ENCODE measurements at regions not wholly inside any gene's neighbourhood (a gene's known extent, or its start where the extent isn't known, plus 50 kb on each side); places are given as distances from the start of the nearest gene placed in this dataset.
A peak's percentile ranks its signal among the peaks of the same experiment; 100 is the strongest.

DNA sequence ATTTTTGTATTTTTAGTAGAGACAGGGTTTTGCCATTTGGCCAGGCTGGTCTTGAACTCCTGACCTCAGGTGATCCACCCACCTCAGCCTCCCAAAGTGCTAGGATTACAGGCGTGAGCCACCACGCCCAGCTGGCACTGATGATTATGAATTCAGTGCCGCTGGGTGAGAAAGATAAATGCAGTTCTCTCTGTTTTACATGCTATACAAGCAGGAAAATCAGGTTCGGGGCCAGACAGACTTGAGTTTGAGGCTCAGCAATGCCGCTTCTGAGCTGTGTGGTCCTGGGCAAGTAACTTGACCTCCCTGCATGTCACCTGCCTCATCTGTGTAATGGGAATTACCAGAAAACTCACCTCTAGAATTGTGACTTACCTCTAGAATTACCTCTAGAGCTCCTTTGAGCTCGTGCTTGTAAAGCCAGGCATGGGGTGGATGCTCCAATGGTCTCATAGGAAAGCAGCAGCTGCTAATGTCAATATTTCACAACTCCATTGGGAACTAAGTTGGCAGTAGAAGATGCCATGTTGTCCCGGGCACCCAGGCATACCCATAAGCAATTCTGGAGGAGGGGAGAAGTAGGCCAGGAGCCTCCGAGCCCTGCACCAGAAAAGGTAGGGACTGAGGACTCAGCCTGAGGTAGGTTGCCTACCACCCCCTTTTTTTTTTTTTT lies 119.8 kb upstream of the SLC25A33 start:
- H3K4me1 Mint-ChIP-seq: peaks cover 26% of the 10 kb centered on the region
- H3K36me3 Mint-ChIP-seq: peaks cover 3% of the 10 kb centered on the region
- peaks cover 63% of the 10 kb centered on the region for H3K27me3 Mint-ChIP-seq
- no peak overlapping the region for H3K4me3 Mint-ChIP-seq
- H3K9me3 Mint-ChIP-seq: no peaks in the 10 kb centered on the region
- DNase-seq: no peak
- H3K27ac Mint-ChIP-seq: no peak overlapping the region

DNA sequence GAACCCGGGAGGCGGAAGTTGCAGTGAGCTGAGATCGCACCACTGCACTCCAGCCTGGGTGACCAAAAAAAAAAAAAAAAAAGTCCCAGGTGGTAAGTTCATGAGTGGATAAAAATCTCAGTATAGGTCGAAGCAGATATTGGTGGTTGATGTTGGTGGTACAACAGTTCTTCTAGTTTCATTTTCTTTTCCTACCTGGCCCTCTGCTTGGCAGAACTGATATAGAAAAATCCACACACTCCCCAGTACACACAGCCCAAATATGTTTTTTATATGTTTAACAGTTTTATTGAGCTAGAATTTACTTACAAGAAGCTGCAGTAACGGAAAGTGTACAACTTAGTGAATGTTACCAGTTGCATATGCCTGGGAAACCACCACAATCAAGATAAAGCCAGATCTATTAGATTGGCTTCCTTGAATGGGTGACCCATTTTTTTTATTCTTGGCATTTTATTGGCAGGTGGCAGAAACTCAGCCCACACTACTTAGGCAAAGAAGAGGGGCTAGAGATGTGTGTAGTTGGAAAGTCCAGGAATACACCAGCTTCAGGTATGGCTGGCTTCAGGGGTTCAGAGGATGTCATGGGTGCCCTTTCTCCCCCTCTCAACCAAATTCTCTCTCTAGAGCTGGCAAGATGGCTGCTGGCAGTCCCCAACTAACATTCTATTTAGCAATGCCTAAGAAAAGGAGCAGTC lies 118.3 kb upstream of the SLC25A33 start:
- peaks cover 63% of the 10 kb centered on the region for H3K27me3 Mint-ChIP-seq
- no peak overlapping the region for H3K27ac Mint-ChIP-seq
- no peak overlapping the region for H3K4me3 Mint-ChIP-seq
- no peaks in the 10 kb centered on the region for H3K9me3 Mint-ChIP-seq
- H3K4me1 Mint-ChIP-seq: peaks cover 37% of the 10 kb centered on the region
- DNase-seq: no peak
- peaks cover 3% of the 10 kb centered on the region for H3K36me3 Mint-ChIP-seq

DNA sequence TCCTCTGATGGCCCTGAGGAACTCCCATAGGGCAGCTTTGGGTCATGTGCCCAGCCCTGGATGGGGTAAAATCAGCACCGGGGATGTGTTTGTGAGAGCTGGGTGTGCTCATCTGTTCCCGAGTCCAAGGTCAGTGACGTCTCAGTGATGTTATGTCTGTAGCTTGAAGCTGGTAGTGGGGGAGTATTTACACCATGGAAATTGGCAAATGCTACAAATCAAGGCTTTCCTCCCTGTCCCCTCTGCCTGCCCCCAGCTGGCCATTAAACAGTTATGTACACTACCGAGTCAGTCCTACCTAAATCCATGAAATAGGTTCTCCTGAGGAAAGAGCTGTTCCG lies 117.8 kb upstream of the SLC25A33 start:
- Mint-ChIP-seq H3K27me3 (peaks cover 64% of the 10 kb centered on the region), H3K9me3 (no peaks in the 10 kb centered on the region), H3K27ac (no peak overlapping the region), H3K4me1 (peaks cover 38% of the 10 kb centered on the region), H3K36me3 (peaks cover 3% of the 10 kb centered on the region), H3K4me3 (no peak overlapping the region)
- no peak for DNase-seq

DNA sequence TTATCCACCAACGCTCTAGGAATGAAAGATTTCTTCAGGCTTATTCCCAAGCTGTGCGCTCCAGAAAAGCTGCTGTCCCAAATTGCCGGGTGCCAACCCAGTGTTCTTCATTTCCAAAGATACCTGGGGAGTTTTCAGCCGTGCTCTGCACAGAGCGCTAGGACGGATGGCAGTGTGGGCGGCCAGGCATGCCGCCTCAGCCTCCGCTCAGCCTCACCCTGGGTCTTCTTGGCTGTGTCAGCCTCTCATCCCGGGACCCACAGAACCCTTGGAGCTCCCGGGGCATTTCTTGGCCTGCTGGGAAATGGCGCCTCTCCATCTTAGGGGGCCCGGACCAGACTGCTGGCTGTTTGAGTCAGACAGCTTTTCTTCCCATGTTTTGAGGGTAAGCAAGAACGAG lies 116.9 kb upstream of the SLC25A33 start:
- Mint-ChIP-seq H3K36me3 (peaks cover 3% of the 10 kb centered on the region), H3K4me1 (peaks cover 35% of the 10 kb centered on the region), H3K4me3 (no peak overlapping the region), H3K27ac (no peak overlapping the region), H3K9me3 (no peaks in the 10 kb centered on the region), H3K27me3 (peaks cover 58% of the 10 kb centered on the region)
- DNase-seq: no peak

DNA sequence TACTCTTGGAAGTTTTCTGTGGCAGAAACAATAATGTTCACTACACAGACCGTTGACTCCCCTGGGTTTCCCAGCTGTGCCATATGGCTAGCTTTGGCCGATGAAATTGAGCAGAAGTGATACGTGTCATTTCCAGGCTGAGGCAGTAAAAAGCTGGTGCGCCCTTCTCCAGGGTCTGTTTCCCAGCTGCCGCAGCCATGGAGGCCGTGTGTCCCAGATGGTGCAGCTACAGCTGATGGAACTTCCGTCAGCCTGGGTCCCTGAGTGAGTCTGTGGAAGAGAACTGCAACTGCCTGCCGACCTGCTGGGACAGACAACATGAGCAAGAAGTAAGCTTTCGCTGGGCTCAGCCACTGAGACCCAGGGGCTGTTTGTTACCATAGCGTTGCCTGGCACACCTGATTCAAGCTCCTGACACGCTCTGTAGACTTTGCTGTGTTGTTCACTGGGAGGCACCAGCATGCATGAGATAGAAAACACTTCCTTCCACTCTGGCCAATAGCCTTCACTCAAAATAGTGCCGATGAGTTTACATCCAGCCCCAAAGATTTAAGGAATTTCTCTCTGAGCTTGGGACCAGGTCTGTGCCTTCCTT lies 116.3 kb upstream of the SLC25A33 start:
- DNase-seq: no peak
- peaks cover 3% of the 10 kb centered on the region for H3K36me3 Mint-ChIP-seq
- no peak overlapping the region for H3K4me3 Mint-ChIP-seq

DNA sequence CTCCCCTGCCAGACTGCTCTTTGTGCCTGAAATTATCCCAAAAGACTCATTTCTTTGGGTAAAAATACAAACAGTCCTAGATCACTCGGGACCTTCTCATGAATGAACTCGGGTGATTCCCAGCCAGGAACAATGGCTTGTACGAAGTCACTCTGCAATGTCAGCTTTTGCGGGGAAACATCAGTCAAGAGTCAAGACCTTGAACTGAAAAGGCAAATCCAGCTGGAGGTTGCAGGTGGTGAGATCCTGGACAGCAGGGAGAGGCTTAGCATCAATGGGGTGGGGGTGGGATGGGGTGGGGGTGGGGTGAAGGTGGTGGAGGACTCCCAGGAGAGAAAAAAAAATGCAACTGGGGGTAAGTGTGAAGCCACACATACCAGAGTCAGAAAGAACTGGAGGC lies 115.0 kb upstream of the SLC25A33 start:
- no peak overlapping the region for H3K4me3 Mint-ChIP-seq
- DNase-seq: no peak
- peaks cover 33% of the 10 kb centered on the region for H3K4me1 Mint-ChIP-seq
- no peak overlapping the region for H3K27ac Mint-ChIP-seq
- peaks cover 48% of the 10 kb centered on the region for H3K27me3 Mint-ChIP-seq
- H3K36me3 Mint-ChIP-seq: peaks cover 3% of the 10 kb centered on the region
- H3K9me3 Mint-ChIP-seq: no peaks in the 10 kb centered on the region

More for the DNA sequence above, 116.3 kb upstream of the SLC25A33 start:
- no peak overlapping the region for H3K27ac Mint-ChIP-seq
- no peaks in the 10 kb centered on the region for H3K9me3 Mint-ChIP-seq
- H3K27me3 Mint-ChIP-seq: peaks cover 53% of the 10 kb centered on the region
- peaks cover 29% of the 10 kb centered on the region for H3K4me1 Mint-ChIP-seq

DNA sequence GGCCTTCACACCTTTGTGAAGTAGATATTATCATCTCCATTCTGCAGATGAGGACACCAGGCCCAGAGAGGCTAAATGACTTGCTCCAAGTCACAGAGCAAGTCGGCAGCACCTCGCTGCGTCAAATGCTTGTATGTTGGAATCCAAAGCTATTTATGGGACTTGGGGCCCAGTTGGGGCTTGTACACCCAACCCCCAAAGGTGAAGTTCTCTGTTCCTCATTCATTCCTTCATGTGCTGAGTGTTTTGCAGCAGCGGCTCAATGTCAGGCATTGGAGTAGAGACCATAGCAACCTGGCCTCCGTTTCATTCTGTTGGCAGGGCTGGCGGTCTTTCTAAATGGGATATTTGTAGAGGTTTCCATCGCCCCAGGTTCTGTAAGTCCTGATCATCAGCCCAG lies 113.4 kb upstream of the SLC25A33 start:
- H3K9me3 Mint-ChIP-seq: no peaks in the 10 kb centered on the region
- DNase-seq: no peak
- peak overlapping the region; percentile 47 for H3K4me3 Mint-ChIP-seq
- H3K4me1 Mint-ChIP-seq: peaks cover 35% of the 10 kb centered on the region
- peak overlapping the region; percentile 54 for H3K27ac Mint-ChIP-seq
- H3K27me3 Mint-ChIP-seq: peaks cover 43% of the 10 kb centered on the region
- peaks cover under 1% of the 10 kb centered on the region for H3K36me3 Mint-ChIP-seq

DNA sequence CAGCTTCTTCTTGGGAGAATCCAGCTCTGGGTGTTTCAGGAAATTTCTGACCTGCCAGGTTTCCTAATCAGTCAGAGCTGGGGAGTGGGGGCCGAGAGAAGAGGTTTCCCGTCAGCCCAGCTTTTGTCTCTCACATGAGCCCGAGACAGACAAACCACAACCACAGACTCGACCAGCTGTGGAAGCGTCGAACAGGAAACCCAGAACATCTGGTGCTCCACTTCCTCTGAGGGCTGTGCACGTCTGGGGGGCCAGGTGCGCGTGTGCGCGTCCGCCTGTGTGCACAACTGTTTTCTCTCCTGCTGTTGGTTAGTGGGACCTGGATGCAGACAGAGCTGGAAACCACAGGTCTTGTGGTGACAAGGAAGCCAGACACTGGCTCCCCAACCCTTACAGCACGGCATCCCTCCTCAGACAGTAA lies 113.0 kb upstream of the SLC25A33 start:
- Mint-ChIP-seq H3K27me3 (peaks cover 40% of the 10 kb centered on the region), H3K27ac (peak overlapping the region; percentile 54), H3K4me3 (peak overlapping the region; percentile 47), H3K36me3 (no peaks in the 10 kb centered on the region), H3K4me1 (peaks cover 34% of the 10 kb centered on the region), H3K9me3 (no peaks in the 10 kb centered on the region)
- peak; percentile 78 for DNase-seq

DNA sequence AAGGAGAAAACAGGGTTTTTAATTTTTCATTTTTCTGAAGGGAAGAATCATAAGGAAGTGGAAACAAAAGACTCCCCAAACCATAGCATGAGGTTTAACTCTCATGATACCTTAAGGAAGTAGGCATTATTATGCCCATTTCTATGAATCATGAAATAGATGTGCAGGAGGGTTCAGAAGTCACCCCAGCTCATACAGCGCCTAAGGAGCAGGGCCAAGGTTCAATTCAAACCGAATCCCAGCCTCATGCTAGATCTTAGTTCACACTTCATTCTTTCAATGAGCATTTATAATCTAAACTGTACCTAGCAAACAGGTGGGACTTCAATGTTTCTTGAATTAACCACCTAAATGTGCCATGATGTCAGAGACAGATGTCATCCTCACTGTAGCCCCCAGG lies 111.9 kb upstream of the SLC25A33 start:
- Mint-ChIP-seq H3K27ac (no peak overlapping the region), H3K4me3 (no peak overlapping the region), H3K27me3 (peaks cover 30% of the 10 kb centered on the region), H3K4me1 (peaks cover 34% of the 10 kb centered on the region), H3K9me3 (no peaks in the 10 kb centered on the region), H3K36me3 (no peaks in the 10 kb centered on the region)
- no peak for DNase-seq

DNA sequence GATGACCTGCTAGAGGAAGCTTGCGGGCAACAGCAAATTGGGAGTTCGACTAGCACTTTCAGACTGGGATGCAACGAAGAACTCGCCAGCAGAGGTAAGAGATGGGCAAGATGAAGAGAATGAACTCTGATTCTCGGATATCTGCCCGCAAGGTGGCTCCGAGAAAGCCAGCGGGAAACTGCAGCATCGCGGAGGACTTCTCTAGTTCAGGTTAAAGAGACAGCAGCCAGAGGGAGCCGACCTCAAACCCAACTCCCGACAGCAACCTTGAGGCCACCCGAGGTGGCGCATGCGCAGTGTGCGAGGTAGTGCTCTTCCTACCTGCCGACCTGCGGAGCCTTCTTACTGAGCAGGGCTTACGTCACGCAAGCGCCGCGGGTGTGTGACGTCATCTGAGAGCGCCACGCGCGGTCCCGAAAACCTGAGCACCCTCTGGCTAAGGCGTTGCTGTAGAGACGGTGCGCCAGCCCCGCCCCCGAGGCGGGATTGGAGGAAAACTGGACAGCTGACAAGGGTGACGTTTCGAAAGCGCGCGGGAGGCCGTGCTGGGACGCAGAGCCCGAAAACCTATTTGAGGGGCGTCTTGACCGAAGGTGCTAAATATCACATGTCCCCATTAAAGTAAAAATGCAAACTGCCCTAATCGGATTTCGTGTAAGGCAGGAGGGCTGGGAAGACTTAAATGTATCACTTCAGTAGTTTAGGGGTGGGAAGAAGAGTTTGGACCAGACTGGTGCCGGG lies 110.5 kb upstream of the SLC25A33 start:
- Mint-ChIP-seq H3K27ac (peak overlapping the region; percentile 92), H3K4me1 (peaks cover 34% of the 10 kb centered on the region), H3K9me3 (no peaks in the 10 kb centered on the region), H3K27me3 (peaks cover 16% of the 10 kb centered on the region), H3K36me3 (no peaks in the 10 kb centered on the region), H3K4me3 (peak overlapping the region; percentile 81)
- peak; percentile 99 for DNase-seq

DNA sequence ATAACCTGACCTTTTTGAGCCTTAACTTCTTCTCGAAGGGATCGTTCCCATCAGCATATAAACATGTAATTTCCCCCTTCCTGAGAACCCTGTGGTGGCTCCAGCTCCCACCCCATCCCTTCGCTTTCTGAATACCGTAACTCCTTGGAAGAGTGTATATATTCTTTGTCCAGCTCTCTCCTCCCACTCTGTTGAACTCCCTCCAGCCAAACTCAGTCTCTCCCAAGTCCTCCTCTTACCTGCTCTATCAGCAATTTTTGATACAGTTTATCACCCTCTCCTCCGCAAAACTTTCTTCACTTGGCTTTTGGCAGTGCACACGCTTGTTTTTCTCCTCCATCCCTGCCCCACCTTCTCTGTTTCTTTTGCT lies 109.9 kb upstream of the SLC25A33 start:
- Mint-ChIP-seq H3K27ac (peak overlapping the region; percentile 92), H3K36me3 (no peaks in the 10 kb centered on the region), H3K4me1 (peaks cover 34% of the 10 kb centered on the region), H3K4me3 (peak overlapping the region; percentile 81), H3K9me3 (no peaks in the 10 kb centered on the region), H3K27me3 (peaks cover 10% of the 10 kb centered on the region)
- DNase-seq: no peak

DNA sequence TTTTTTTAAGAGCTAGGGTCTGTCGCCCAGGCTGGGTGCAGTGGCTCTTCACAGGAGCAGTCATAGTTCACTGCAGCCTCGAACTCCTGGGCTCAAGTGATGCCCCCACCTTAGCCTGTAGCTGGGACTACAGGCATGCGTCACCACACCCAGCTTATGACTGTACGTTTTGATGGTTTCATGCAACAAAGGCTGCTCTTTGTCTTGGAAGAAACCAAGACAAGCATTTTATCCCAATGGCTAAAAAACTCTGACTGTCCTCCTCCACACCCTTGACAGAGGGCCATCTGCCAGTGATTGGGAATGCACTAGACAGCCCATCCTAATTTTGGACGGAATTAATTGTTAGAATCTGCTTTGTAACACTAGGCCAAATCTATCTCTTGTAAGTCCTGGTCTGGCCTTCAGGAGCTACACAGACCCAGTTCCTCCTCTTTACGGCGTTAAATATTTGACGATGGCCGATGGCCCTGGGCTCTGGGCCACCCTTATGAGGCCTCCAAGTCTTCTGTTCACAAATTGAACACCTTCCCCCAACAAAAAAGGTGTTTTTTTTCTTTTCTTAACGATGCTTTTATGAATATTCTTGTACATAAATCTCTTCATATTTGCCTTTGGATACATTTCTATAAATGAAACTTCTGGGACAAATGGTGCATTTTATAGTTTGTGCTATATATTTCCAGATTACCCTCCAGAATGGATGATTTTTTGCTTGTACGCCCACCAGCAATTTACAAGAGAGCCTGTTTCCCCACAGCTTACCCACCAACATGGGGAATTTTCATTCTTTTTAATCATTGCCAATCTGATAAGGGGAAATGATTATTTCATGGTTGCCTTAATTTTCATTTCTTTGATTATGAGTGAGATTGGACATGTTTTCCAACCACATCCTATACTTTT lies 104.8 kb upstream of the SLC25A33 start:
- no peak overlapping the region for H3K27ac Mint-ChIP-seq
- DNase-seq: no peak
- no peaks in the 10 kb centered on the region for H3K9me3 Mint-ChIP-seq
- H3K4me3 Mint-ChIP-seq: no peak overlapping the region
- peaks cover 3% of the 10 kb centered on the region for H3K4me1 Mint-ChIP-seq
- no peaks in the 10 kb centered on the region for H3K27me3 Mint-ChIP-seq
- H3K36me3 Mint-ChIP-seq: no peaks in the 10 kb centered on the region

DNA sequence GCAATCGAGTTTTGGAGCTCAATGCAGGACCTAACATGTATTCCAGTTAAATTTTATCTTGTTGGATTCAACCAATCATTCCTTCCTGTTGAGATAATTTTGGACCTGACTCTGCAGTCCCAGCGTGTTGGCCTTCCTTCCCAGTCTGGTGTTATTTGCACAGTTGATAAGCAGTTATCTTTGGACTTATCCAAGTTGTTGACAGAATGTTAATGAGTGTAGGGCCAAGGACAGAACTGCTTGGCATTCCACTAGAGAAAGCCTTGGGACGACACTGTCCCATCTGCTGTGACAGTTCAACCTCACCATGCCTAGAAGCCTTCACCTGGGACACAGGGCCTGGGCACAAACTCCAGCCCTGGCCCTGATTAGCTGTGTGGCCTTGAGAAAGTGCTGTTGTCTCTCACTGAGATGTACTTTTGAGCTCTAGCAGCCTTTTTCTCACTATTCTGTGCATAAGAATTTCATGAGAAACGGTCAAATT lies 104.1 kb upstream of the SLC25A33 start:
- Mint-ChIP-seq H3K27me3 (no peaks in the 10 kb centered on the region), H3K4me1 (no peaks in the 10 kb centered on the region), H3K36me3 (no peaks in the 10 kb centered on the region), H3K27ac (no peak overlapping the region), H3K9me3 (no peaks in the 10 kb centered on the region), H3K4me3 (no peak overlapping the region)
- no peak for DNase-seq

DNA sequence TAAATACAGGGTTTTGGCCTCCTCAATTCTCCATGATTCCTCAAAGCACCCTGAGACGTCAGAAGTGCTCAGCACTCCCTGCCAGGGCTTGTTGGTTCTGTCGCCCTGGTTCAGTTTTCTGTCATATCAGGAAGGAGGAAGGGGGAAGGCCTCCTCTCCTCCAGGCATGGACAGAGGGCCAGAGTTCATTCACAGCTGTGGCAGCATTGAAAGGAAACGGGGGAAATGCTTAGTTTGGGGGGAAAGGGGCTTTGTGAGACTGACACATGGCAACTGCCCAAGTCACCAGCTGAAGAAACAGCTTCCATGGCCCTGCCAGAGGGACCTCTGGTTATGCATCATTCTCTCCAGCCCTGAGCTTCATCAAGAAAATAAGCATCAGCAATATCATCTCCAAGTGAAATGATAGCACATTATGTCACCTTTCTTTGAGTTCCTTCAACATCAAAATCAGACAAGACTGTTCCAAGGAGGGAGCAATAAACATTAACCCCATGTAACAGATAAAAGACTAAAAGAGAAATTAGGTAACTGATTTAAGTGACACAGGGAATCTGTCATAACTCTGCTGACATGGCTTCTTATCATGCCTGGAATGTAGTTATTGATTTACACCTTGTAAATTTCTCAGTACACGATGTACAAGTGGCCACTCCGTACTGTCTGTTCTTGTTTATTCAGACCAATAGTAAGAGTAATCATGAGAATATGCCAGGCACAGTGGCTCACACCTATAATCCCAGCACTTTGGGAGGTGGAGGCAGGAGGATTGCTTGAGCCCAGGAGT lies 103.2 kb upstream of the SLC25A33 start:
- no peak overlapping the region for H3K4me3 Mint-ChIP-seq
- no peaks in the 10 kb centered on the region for H3K4me1 Mint-ChIP-seq
- no peaks in the 10 kb centered on the region for H3K36me3 Mint-ChIP-seq

More for the DNA sequence above, 103.2 kb upstream of the SLC25A33 start:
- H3K9me3 Mint-ChIP-seq: no peaks in the 10 kb centered on the region
- no peaks in the 10 kb centered on the region for H3K27me3 Mint-ChIP-seq
- H3K27ac Mint-ChIP-seq: no peak overlapping the region
- DNase-seq: no peak

Measured in activated naive CD8-positive, alpha-beta T cell treated with anti-CD3 and anti-CD28 coated beads for 36 hours (primary cell).